GM18873 (cell line): ENCODE measurements at regions not wholly inside any gene's neighbourhood (a gene's known extent, or its start where the extent isn't known, plus 50 kb on each side); places are given as distances from the start of the nearest gene placed in this dataset.

Experiments
- ATAC-seq: cut with Tn5 transposase; IDR thresholded peaks from one replicate; pipeline ENCODE4 v1.9.1; 2021; ENCODE audit warnings: mild to moderate bottlenecking, moderate library complexity, moderate number of reproducible peaks; ENCODE audit not compliant: unreplicated experiment, low FRiP score

GRCh38 chr15:94535298-94536048 lies 304.1 kb downstream of the MCTP2 start:
- ATAC-seq: no peak

- ATAC-seq: no peak
These were observed 305.2 kb downstream of the MCTP2 start for GRCh38 chr15:94536549-94536948.

GRCh38 chr15:94538280-94538679 lies 306.9 kb downstream of the MCTP2 start:
- no peak for ATAC-seq

DNA sequence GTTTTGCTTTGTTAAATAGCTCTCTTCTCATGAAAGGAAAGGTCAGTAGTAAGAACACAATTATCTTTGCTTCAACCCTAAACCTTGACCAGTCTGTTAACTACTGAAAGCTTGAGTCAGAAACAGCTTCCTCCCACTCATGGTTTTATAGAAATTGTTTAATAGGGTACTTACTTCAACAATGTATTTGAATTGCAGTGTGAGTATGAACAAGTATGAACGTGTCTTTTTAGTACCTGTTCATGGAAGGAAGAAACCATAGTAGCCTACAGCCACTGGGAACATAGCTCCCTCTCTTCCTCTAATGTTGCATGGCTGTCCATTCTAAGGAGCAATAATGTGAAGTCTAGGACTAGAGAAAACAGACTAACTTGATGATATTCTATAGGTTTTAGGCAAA lies 311.0 kb downstream of the MCTP2 start:
- no peak for ATAC-seq

- ATAC-seq: no peak
These were observed 315.4 kb downstream of the MCTP2 start for GRCh38 chr15:94546808-94547207.

- no peak for ATAC-seq
These were observed 316.4 kb downstream of the MCTP2 start for GRCh38 chr15:94547711-94548110.

- no peak for ATAC-seq
These were observed 324.6 kb downstream of the MCTP2 start for GRCh38 chr15:94555841-94556519.

- no peak for ATAC-seq
These were observed 329.8 kb downstream of the MCTP2 start for GRCh38 chr15:94561036-94561689.

DNA sequence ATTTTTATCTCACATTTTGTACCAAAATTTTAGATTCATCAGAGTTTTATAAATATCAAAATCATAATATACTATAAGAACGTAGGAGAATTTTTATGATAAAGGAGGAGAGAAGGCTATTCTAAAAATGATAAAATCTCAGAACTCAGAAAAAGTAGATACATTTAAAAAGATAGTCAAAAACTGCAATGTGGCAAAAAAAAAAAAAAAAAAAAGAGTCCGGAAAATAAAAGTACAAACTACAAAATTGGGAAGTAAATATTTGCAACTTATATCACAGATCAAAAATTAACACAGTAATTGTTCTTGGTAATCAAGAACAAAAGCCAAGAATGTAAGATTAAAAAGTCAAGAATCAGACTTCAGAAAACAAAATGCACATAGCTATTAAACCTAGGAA lies 332.1 kb downstream of the MCTP2 start:
- ATAC-seq: no peak

DNA sequence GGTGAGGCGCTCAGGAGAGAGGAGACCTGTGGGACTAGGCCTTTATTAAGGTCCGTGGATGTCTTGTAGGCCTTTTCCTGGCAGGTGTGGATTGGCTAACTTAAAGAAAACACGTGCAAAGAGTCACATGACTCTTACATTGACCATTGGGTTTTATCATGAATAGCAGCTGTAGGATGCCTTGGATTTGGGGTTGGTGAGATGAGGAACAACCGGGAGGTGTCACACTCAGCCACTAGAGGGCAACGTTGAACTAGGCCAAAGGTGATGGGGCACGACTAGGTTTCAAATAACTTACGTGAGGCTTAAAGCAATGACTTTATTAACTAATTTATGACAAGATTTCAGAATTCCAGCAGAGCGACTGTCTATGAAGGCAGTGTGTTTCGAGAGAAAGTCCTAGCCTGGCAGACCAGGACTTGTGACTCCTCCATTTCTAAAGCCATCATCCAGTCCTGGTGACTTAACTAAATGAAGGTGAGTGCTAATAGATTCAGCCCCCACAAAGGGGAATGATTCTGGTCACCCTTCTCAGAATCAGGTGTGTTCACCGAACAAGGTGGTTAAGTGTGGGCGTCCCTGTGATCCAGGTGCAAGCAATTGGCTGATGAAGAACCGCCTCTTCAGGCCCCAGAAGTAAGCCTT lies 345.6 kb downstream of the MCTP2 start:
- ATAC-seq: no peak

- no peak for ATAC-seq
These were observed 347.9 kb downstream of the MCTP2 start for GRCh38 chr15:94579286-94579685.

DNA sequence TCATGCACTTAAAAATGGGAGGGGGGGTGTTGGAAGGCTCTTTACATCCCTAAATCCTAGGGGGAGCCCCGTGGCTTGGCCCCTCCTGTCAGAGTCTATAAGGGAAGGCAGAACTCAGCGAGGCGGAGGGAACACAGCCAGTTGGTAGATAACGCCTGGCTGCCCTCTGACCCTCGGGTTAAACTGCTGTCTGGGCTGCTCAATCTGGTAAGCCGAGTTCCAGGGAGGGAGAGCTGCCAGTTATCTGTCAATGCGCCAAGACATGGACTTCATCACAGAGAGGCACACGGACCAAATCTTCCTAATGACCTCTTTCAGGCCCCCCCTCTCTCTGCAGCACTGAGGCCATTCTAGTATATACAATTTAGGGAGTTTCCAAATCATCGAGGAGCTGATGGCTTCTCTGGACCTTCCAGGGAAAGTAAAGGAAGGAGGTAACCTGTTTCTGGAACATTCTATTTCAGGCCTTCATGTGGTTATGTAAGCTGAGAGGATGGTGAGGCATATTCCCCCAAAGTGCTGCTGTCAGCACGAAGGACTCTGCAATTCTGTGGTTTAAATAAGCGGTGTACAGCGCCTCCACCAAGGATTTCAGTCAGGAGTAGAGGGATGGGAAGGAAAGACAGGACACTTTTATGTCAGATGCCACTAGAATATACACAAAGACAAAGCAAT lies 349.0 kb downstream of the MCTP2 start:
- ATAC-seq: no peak

- ATAC-seq: no peak
These were observed 351.0 kb downstream of the MCTP2 start for GRCh38 chr15:94582368-94582767.

DNA sequence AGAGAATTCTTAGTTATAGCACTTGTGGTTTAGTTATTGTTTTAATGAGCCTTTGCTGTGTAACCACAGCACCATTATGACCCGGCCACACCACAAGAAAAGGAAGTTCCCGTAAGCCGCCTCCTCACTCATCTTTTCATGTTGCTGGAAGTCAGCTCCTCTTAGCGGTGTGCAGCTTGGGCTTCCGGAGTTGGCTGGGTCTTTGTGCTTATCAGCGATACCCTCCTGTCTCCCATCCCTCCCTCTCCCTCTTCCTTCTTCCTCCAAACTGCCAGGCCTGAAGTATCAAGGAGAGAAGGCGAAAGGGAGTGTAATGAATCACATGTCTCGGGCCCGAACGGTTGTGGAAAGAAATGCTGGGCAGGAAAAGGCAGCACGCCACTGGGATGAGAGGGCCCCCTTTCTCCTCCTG lies 353.5 kb downstream of the MCTP2 start:
- peak; percentile 73 for ATAC-seq

GRCh38 chr15:94586099-94586498 lies 354.7 kb downstream of the MCTP2 start:
- peak; percentile 67 for ATAC-seq

GRCh38 chr15:94587113-94587512 lies 355.8 kb downstream of the MCTP2 start:
- no peak for ATAC-seq

GRCh38 chr15:94588993-94589392 lies 357.6 kb downstream of the MCTP2 start:
- no peak for ATAC-seq

- no peak for ATAC-seq
These were observed 361.1 kb downstream of the MCTP2 start for GRCh38 chr15:94592495-94592894.

DNA sequence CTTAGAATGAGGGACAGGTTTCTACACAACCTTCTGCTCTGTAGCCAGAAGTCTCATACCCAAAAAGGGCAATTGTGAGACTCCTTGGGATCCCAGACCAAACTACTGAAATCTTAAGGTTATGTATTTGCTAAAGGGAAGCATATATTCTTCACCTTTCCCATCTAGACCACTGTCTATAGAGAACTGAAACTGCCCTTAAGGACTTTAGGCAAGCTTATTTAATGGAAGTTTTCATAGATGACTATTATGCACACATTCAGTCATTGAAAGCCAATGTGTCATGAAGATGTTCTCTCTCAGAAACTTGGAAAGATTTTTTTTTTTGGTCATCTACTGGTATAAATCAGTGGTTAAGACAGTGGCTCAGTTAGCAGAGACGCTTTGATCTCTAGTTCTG lies 365.3 kb downstream of the MCTP2 start:
- no peak for ATAC-seq

DNA sequence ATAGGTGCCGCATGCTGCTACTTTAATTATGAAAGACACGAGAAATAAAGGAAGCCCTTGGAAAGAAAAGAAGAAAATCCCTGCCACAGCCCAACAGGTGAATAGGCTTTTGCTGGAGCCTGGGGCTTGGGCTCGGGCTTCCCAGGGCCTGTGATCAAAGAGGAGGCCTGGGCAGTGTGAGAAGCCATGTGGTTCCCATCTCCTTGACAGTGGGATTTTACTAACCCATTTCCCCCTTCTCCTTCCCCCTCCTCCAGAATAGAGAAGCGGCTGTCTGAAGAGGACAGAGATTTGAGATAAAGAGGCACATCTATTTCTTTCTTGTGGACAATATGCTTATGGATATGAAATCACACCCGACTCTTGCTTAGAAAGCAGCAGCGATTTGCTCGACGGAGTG lies 369.1 kb downstream of the MCTP2 start:
- ATAC-seq: no peak
